Skeletal muscle tissue (tissue), 3 donors: ENCODE measurements at regions not wholly inside any gene's neighbourhood (a gene's known extent, or its start where the extent isn't known, plus 50 kb on each side); places are given as distances from the start of the nearest gene placed in this dataset.

Source experiments
- H3K27ac ChIP-seq: one replicate; pipeline ENCODE4 v1.7.0; 2013; ENCODE audit warnings: mild to moderate bottlenecking, low read depth, low read length, inconsistent platforms
- H3K27me3 ChIP-seq, 3 donors: one replicate each; pipeline ENCODE4 v1.7.0; 2013; ENCODE audit warnings: low read length in 3 of 3; ENCODE audit not compliant: control insufficient read depth in 3 of 3, insufficient read depth in 3 of 3
- H3K36me3 ChIP-seq, 3 donors: one replicate each; pipeline ENCODE4 v1.7.0; 2013; ENCODE audit warnings: low read length in 3 of 3; ENCODE audit not compliant: control insufficient read depth in 3 of 3, insufficient read depth in 3 of 3
- H3K4me1 ChIP-seq, 3 donors: one replicate each; pipeline ENCODE4 v1.7.0; 2013; ENCODE audit warnings: low read length in 3 of 3, mild to moderate bottlenecking in 3 of 3; ENCODE audit not compliant: control insufficient read depth in 3 of 3, insufficient read depth in 3 of 3
- H3K4me3 ChIP-seq, 3 donors: one replicate each; pipeline ENCODE4 v1.7.0; 2013; ENCODE audit warnings: low read length in 3 of 3
- H3K9ac ChIP-seq, 3 donors: one replicate each; pipeline ENCODE4 v1.7.0; 2013; ENCODE audit warnings: low read length in 3 of 3, mild to moderate bottlenecking in 3 of 3, moderate library complexity in 2 of 3, low read depth in 1 of 3
- H3K9me3 ChIP-seq, 3 donors: one replicate each; pipeline ENCODE4 v1.7.0; 2013; ENCODE audit warnings: low read length in 3 of 3; ENCODE audit not compliant: control insufficient read depth in 3 of 3
- donor health status: Osteomylitis.

DNA sequence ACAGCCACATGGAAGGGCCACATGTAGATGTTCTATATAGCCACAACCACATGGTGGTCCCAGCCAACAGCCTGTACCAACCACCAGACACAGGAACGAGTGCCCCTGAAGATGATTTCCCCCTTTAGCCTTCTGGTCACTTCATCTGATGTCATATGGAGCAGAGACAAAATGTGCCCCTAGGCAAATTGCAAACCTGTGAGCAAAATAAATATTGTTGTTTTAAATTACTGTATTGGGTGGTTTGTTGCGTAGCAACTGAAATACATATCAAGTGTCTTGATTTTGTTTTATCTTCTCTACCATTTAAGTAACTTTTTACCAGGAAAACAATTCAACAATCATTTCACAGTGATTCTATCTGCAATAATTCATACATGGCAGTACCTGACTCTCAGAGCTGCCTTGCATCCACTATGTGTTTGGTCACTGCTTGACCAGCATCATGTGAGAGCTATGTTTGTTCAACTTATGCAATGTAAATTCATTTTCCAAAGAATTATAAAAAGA, 142.5 kb upstream of the VLDLR start:
- Histone ChIP-seq H3K4me3 (no peak overlapping the region), H3K27me3 (no peaks in the 10 kb centered on the region), H3K27ac (no peak overlapping the region), H3K36me3 (no peaks in the 10 kb centered on the region), H3K4me1 (peaks cover 0 to 2% (median 0%) of the 10 kb centered on the region in 3 donors), H3K9me3 (no peaks in the 10 kb centered on the region), H3K9ac (no peak overlapping the region)

DNA sequence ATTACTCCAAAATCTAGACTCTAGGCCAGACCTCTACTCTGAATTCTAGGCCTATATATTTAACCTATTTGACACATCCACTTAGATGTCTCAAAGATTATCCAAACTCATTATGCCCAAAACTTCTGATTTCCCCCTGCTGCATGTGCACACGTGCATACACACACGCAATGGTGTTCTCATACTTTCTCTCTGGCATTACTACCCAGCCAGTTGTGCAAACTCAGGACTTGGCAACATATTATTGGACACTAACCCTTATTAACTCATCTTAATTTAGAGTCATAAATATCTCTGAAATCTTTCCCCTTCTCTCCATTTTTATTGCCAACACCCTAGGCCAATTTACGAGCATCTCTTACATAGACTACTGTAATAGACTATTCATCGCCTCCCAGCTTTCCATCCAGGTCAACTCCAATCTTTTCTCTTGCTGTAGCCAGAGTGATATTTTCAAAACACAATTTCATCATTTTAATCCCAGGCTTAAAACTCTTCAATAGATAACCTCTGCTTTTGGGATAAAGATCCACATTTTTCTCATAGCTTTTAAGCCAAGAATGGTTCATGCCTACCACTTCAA, 141.2 kb upstream of the VLDLR start:
- Histone ChIP-seq H3K9me3 (no peaks in the 10 kb centered on the region), H3K9ac (no peak overlapping the region), H3K27ac (no peak overlapping the region), H3K27me3 (no peaks in the 10 kb centered on the region), H3K4me3 (no peak overlapping the region), H3K4me1 (peaks cover 0 to 2% (median 0%) of the 10 kb centered on the region in 3 donors), H3K36me3 (no peaks in the 10 kb centered on the region)

DNA sequence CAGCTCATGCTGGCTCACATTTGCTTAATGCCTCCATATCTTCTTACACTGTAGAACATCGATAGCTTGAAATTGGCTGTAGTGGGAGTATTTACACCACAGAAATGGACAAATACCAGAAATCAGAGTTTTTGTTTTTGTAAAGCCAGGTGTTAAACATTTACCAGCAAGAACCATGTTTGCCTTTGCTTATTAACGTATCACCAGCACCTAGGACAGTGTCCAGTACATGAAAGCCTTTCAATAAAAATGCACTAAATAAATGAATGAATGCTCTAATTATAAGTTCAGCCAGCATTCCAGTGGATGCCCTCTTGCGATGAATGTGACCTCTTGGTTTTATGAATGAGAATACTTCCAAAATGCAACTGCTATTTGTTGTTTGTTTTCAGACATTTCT, 140.4 kb upstream of the VLDLR start:
- H3K27ac ChIP-seq = no peak overlapping the region
- H3K36me3 ChIP-seq = no peaks in the 10 kb centered on the region
- no peaks in the 10 kb centered on the region for H3K27me3 ChIP-seq
- H3K4me3 ChIP-seq = no peak overlapping the region
- no peaks in the 10 kb centered on the region for H3K9me3 ChIP-seq
- peaks cover 0 to 2% (median 0%) of the 10 kb centered on the region in 3 donors for H3K4me1 ChIP-seq
- H3K9ac ChIP-seq = no peak overlapping the region

DNA sequence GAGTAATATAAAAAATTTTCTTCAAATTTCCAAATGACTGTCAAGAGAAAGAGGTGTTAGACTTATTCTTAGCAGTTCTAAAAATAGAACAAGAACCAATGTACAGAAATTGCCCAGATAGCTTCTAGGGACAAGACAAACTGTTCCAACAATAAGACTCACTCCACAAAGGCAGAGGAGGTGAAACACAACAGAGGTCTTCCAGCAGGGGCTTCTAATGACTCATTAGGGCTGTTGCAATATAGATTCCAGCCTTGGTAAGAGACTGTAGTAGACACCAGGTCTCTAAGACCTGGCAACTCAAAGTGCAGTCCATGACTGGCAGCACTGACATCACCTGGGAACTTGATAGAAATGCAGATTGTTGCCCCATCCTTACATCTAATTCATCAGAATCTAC, 134.6 kb upstream of the VLDLR start:
- Histone ChIP-seq H3K9ac (no peak overlapping the region), H3K4me1 (peaks cover 3 to 5% (median 3%) of the 10 kb centered on the region in 3 donors), H3K4me3 (no peak overlapping the region), H3K27ac (no peak overlapping the region), H3K36me3 (no peaks in the 10 kb centered on the region), H3K9me3 (no peaks in the 10 kb centered on the region), H3K27me3 (no peaks in the 10 kb centered on the region)

DNA sequence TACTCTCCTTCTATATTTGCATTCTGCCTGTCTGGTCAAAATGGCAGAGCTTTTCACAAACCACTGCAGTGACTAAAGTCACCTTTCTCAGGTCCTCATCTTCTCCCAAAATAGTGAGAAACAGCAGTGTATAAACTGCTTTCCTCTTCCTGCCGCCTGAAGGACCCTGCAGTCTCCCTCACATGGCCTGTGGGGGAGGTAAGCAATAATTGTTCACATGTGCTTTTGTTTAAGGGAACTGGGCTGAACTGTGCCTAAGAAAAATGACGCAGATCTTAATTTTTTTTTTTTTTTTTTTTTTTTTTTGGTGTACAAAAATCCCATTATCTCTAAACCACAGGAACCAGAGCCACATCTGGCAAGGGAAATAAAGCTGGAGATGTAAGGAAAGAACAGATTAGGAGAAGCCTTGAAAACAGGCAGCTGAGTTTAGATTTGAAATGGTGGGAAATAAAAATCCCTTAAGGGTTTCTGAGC, 131.7 kb upstream of the VLDLR start:
- Histone ChIP-seq H3K9me3 (no peaks in the 10 kb centered on the region), H3K4me3 (no peak overlapping the region), H3K4me1 (peaks cover 8 to 15% (median 9%) of the 10 kb centered on the region in 3 donors), H3K27ac (no peak overlapping the region), H3K36me3 (no peaks in the 10 kb centered on the region), H3K9ac (no peak overlapping the region), H3K27me3 (no peaks in the 10 kb centered on the region)

DNA sequence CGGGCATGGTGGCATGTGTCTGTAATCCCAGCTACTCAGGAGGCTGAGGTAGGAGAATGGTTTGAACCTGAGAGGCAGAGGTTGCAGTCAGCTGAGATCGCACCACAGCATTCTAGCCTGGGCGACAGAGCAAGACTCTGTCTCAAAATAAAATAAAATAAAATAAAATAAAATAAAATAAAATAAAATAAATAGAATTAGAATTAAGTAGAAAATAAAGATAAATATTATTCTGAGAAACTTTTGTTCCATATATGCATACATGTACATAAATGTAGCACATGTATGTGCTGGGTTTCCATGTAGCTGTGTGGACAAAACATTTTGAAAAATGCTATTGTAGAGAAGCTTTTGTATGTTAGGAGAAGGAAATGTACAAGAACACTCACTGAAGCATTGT, 129.4 kb upstream of the VLDLR start:
- peaks cover 20 to 31% (median 21%) of the 10 kb centered on the region in 3 donors for H3K4me1 ChIP-seq
- no peak overlapping the region for H3K27ac ChIP-seq
- no peaks in the 10 kb centered on the region for H3K9me3 ChIP-seq
- H3K9ac ChIP-seq = no peak overlapping the region
- H3K27me3 ChIP-seq = no peaks in the 10 kb centered on the region
- H3K4me3 ChIP-seq = no peak overlapping the region
- H3K36me3 ChIP-seq = no peaks in the 10 kb centered on the region

DNA sequence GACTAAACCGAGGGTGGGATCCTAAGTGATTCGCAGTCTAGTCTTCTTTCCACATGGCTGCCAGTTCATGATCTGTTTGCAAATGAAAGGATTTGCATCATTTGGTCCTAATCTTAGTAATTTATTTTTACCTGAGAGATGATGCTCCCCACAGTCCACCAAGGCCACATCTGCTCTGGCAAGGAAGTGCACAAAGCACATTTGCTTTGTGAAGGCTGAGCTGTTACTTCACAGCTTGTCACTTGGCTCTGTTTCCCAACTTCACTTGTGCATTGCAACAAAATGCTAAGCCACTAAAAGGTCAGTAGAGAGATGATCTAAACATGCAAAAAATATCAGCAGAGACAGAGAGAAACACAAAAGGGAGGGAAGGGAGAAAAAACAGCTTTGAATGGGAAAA, 128.5 kb upstream of the VLDLR start:
- Histone ChIP-seq H3K27me3 (no peaks in the 10 kb centered on the region), H3K4me1 (peaks cover 20 to 35% (median 21%) of the 10 kb centered on the region in 3 donors), H3K36me3 (no peaks in the 10 kb centered on the region), H3K9me3 (no peaks in the 10 kb centered on the region), H3K9ac (no peak overlapping the region), H3K4me3 (no peak overlapping the region), H3K27ac (no peak overlapping the region)

DNA sequence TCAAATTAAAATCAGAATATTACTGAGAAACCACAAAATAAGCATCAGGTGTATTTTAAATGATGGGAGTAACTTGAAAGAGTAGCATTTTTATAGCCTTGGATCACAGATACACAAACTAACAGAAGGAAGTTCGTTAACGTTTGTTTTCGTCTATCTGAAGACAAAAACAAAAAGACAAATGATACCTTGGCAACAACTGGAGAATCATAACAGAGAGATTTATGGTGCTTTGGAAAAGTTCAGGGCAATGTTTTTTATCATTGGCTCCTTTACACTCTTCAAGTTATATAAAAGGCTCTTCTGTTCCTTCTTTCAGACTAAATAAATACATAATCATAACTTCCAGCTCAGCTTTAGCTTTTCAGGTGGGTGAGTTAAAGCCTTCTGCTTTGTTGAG, 128.1 kb upstream of the VLDLR start:
- Histone ChIP-seq H3K36me3 (no peaks in the 10 kb centered on the region), H3K9ac (no peak overlapping the region), H3K4me3 (no peak overlapping the region), H3K4me1 (peaks cover 20 to 35% (median 21%) of the 10 kb centered on the region in 3 donors), H3K9me3 (no peaks in the 10 kb centered on the region), H3K27me3 (no peaks in the 10 kb centered on the region), H3K27ac (no peak overlapping the region)

DNA sequence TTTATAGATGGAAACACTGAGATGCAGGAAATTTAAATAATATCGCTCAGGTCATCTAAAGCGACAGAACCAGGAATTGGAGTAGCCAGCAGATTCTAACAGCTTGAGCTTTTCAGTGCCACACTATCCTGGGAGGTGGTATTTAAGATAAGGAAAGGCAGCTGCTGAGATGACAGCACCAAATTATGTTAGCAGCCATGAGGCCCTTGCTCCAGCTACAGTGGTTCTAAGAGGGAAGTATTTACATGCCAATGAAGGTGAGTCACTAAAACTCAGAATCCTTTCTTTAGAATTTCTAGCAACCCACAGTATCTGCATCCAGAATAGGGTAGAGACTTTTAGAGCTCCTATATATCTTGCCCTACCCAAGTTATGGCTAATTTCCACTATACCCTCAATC, 127.0 kb upstream of the VLDLR start:
- no peak overlapping the region for H3K4me3 ChIP-seq
- peaks cover 20 to 33% (median 21%) of the 10 kb centered on the region in 3 donors for H3K4me1 ChIP-seq
- no peaks in the 10 kb centered on the region for H3K36me3 ChIP-seq
- H3K27me3 ChIP-seq = no peaks in the 10 kb centered on the region
- H3K27ac ChIP-seq = no peak overlapping the region
- H3K9me3 ChIP-seq = no peaks in the 10 kb centered on the region
- H3K9ac ChIP-seq = no peak overlapping the region

DNA sequence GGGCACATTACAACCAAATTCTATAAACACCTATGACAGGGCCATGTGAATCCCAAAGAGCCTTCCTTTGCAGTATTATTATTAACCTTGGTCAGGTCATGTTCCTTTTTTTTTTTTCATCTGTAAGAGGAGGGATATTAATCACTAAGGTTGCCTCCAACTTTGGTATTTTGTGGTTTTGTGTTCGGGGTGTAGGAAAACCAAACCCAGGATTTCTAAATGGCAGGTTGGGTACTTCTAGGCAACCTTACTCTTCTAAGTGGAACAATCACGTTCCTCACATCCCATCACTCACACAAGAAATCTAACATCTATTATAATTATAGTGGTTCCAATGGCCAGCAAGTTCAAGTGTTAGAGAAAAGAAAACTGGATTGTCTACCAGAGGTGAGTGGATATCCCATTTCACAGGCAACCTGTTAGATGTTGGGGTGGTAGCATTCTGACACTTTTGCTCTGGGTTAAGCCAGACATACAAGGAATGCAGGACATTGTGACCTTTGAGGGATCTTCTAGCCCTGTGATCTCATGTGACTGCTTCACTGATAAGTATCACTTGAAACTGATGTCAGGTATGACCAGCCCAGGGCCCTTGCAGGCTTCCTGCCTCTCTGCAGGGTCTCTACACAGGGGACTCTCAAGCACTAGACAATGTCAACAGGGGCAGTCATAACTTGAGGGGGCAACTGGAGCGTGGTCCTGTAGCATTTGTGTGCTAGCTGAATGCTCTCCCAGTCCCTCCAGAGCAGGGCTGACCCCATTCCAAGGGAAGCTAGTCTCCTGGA, 126.2 kb upstream of the VLDLR start:
- Histone ChIP-seq H3K9me3 (no peaks in the 10 kb centered on the region), H3K4me1 (peaks cover 16 to 29% (median 18%) of the 10 kb centered on the region in 3 donors), H3K9ac (no peak overlapping the region), H3K4me3 (no peak overlapping the region), H3K27ac (peak overlapping the region; percentile 33), H3K36me3 (no peaks in the 10 kb centered on the region), H3K27me3 (no peaks in the 10 kb centered on the region)
